Stimulated activated CD8-positive, alpha-beta memory T cell treated with anti-CD3 and anti-CD28 coated beads, Interleukin-4, amount 100 ng/mL, for 48 hours (primary cell): ENCODE measurements at regions not wholly inside any gene's neighbourhood (a gene's known extent, or its start where the extent isn't known, plus 50 kb on each side); places are given as distances from the start of the nearest gene placed in this dataset.
"Not testable (repeated sequence)": the region's sequence is repeated elsewhere in the genome, so short reads cannot be mapped to it uniquely, and the experiment has no call there.

Experiments
- DNase-seq: peaks from one replicate; pipeline ENCODE4 v3.0.0-alpha.2; 2020

- DNase-seq = no peak
Observed at GRCh38 chr1:173257805-173258204, 50.7 kb upstream of the TNFSF4 start.

GRCh38 chr1:173258479-173259264 lies 51.5 kb upstream of the TNFSF4 start:
- DNase-seq = no peak

GRCh38 chr1:173260329-173260728 lies 53.2 kb upstream of the TNFSF4 start:
- DNase-seq = not testable (repeated sequence)

- no peak for DNase-seq
Observed at GRCh38 chr1:173266841-173267240, 59.7 kb upstream of the TNFSF4 start.

- DNase-seq = no peak
Observed at GRCh38 chr1:173267453-173267945, 60.4 kb upstream of the TNFSF4 start.

- DNase-seq = no peak
Observed at GRCh38 chr1:173268261-173268660, 61.1 kb upstream of the TNFSF4 start.

- no peak for DNase-seq
Observed at GRCh38 chr1:173268786-173269277, 61.7 kb upstream of the TNFSF4 start.

- no peak for DNase-seq
Observed at GRCh38 chr1:173269490-173270230, 62.5 kb upstream of the TNFSF4 start.

GRCh38 chr1:173270243-173270642 lies 63.1 kb upstream of the TNFSF4 start:
- DNase-seq = no peak

GRCh38 chr1:173271021-173271420 lies 63.9 kb upstream of the TNFSF4 start:
- DNase-seq = not testable (repeated sequence)

GRCh38 chr1:173275496-173275895 lies 68.4 kb upstream of the TNFSF4 start:
- DNase-seq = no peak

- no peak for DNase-seq
Observed at GRCh38 chr1:173276922-173277800, 70.0 kb upstream of the TNFSF4 start.

- no peak for DNase-seq
Observed at GRCh38 chr1:173280899-173281660, 73.9 kb upstream of the TNFSF4 start.

GRCh38 chr1:173285048-173285447 lies 77.9 kb upstream of the TNFSF4 start:
- no peak for DNase-seq

- DNase-seq = no peak
Observed at GRCh38 chr1:173287785-173288184, 80.7 kb upstream of the TNFSF4 start.

GRCh38 chr1:173293756-173294155 lies 86.6 kb upstream of the TNFSF4 start:
- no peak for DNase-seq

GRCh38 chr1:173294843-173295242 lies 87.7 kb upstream of the TNFSF4 start:
- DNase-seq = no peak

GRCh38 chr1:173295391-173295790 lies 88.3 kb upstream of the TNFSF4 start:
- no peak for DNase-seq

- DNase-seq = no peak
Observed at GRCh38 chr1:173295995-173296394, 88.9 kb upstream of the TNFSF4 start.

- DNase-seq = peak; percentile 61
Observed at GRCh38 chr1:173297798-173298391, 90.8 kb upstream of the TNFSF4 start.
